Fibroblast of skin of scalp (primary cell): ENCODE measurements at regions not wholly inside any gene's neighbourhood (a gene's known extent, or its start where the extent isn't known, plus 50 kb on each side); places are given as distances from the start of the nearest gene placed in this dataset.

Experiments
- DNase-seq: peaks from one replicate; pipeline ENCODE4 v3.0.0-alpha.2; 2013

DNA sequence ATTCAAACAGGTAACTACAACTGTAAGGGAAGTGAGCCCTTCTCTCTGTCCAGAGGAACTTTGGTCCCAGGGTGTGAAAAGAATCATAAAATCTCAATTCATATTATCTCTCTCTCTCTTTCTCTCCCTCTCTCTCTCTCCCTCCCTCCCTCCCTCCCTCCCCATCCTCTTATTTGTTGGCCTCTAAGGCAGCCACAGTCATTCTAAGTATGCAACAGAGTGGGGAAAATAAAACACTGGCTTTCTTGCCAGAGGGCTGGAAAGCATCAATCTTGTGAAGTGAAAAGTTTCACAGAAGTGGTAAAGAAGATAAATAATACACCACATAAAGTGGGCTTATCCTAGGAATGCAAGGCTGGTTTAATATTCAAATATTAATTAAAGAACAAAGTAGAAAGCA is 95.6 kb upstream of the KCNH7 start:
- DNase-seq = peak; percentile 8

DNA sequence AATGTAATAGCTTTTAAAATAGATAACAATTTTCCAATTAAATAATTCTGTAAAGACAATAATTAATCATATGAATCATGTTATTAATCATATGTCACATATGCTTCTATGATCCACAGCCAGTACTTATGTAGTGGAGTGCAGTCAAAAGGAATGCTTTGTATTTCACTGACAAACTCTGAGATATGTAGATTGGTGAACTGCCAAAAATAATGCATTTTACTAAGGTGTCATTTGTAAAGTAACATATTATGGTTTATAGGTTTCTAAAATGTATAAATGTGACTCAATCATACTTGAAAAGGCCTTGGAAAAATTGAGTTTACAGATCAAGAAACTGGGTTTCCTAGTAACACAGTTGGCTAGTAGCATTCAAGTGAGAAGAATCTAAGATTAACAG is 93.8 kb upstream of the KCNH7 start:
- DNase-seq = no peak

DNA sequence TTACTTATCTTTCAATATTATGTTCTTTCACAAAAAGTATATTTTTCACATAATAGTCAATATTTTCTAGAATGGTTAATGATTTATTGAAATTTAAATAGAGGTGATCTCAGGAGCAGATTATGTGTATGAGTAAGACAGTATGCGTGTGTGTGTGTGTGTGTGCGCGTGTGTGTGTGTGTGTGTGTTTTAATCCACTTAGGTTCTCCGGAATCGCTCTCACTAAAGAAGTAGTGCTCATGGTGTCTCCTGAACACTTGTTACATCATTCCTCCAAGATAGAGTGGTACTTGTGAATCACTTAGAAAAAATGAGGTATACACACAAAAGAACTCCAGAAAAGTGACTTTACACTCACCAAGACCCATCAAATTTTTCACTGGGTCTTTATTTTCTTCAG is 91.0 kb upstream of the KCNH7 start:
- peak; percentile 28 for DNase-seq

DNA sequence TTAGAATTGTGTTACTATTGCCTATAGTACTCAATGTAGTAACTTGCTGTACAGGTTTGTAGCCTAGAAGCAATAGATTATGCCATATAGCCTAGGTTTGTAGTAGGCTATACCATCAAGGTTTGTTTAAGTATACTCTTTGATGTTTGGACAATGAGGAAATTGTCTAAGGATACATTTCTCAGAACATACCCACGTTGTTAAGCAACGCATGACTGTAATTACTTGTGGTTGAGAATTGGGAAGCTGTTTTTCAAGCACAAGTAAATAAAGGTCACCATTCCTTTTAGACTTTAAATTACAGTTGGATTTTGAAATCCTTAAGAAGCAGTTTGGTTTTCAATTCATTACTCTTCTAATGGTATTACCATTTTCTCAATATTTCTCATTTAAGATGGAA is 89.8 kb upstream of the KCNH7 start:
- DNase-seq = no peak

DNA sequence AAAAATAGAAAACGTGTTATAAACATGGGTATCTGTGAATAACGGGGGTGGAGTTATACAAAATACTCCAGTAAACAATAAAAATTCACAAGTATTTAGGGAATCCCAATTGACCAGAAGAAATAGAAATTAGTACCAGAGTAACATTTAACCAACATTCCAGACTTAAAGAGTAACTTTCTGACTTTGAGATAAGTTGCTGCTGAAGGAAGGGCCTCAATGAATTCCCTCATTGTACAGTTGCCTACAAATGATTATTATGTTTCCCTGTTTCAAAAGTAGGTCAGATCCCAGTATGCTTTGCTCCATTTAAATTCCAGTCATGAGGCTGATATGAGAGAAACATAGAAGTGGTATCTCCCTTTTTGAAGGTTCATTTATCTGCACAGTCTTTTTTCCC is 88.3 kb upstream of the KCNH7 start:
- DNase-seq = peak; percentile 39

DNA sequence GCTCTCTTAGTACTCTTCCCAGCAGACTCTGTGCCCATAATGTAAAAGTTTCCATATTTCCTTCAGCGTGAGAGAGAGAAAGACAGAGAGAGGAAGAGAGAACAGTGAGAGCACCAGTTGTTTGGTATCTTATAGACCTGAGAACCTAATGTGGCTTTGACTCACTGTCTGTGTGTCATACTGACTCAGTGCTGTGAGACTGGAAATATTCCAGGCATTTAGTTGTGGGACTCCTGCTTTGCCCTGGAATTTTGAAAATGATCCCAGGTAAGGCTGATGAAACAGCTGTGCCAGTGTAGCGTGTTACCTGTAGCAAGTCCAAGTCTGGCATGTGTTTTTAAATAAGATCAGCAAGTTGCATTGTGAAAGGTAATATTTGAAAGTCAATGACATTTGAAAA is 87.9 kb upstream of the KCNH7 start:
- DNase-seq = peak; percentile 70

DNA sequence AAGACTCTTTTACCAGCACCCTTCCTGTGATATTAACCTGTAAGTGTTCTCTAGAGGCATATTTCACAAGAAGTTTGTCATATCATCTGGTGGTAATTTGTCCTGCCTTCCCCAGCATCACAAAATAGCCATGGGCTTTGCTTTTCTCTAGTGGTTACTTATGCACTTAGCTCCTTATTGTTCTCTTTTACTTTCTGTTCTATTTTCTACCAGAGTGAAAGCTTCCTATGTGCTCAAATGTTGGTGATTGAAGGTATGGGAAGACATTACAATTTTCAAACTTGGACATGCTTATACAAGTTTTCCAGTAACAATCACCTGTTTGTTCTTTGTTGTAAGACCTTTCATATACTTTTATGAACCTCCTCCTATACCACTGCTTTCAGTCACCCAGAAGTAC is 87.0 kb upstream of the KCNH7 start:
- no peak for DNase-seq

DNA sequence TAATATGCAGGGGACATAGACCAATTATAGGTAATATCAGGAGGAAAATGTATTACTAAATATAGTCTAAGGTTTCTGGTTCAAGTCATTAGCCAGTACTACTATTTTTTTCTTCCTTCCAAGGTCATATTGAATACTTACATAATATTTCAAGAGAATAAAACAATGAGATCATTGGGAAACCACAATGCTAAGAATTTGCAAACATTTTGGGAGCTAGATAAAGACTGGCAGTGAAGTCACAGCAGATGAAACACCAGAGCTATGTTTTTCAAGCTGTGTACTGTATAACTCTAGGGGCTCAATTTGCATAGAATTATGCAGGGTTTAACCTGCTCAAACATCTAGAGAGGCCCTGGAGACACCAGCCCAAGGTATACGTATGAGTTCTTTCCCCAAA is 80.5 kb upstream of the KCNH7 start:
- no peak for DNase-seq

DNA sequence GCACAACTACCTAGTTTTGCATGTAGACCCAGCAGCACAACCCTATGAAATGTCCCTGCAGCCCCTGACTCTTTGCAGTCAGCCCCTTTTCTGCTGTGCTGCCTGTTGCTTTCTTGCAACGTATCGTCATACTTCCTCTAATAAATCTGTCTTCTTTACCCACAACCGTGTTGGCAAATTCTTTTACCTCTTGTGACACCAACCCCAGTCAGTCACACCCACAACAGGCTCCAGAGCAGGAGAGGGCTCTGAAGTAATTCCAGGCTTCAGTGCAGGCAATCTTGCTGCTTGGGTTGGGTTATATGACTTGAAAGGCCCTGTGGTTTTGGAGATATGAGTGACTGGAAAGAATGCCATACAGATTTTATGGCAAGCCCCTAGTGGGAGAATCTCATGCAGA is 79.1 kb upstream of the KCNH7 start:
- no peak for DNase-seq

DNA sequence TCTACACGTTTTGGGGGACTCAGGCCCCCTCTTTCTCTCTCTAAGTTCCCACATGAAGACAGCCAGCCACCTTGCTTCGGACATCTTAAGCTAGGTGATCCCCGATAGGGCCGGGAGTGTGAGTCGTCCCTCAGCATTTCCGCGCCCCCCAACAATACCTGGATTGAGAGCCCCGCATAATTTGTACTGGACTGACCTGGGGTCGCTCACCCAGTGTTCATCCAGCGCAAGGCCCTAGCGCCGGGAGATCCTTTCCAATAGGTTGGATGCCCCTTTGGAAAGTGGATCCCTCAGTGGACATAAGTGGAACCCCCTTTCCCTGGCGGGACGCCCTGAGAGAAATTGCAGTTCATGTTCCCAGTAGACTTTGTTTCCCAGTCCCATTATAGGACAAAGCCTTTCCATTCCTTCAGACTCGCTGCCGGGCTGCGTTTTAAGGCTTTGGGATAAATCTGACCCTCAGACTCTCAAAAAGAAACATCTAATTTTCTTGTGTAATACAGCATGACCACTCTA is 77.8 kb upstream of the KCNH7 start:
- DNase-seq = no peak

DNA sequence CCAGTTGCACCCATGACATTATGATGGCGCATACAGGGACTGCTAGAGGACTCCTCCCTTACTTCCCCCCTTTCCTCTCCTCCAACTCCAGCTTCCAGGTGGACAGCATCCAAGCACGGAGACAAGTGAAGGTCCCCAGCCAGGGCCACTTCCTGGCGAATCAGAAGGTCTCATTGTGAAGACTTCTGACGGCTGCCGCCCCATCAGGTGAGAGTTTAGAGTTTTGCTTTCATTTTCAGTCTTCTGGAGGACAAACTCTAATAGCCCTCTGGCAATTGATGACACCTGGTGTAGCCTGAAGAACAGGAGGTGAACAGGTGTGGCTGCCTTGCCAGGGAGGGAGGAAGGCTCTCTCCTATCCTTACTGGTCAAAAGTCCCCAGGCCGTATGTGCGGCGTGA is 77.3 kb upstream of the KCNH7 start:
- DNase-seq = no peak

DNA sequence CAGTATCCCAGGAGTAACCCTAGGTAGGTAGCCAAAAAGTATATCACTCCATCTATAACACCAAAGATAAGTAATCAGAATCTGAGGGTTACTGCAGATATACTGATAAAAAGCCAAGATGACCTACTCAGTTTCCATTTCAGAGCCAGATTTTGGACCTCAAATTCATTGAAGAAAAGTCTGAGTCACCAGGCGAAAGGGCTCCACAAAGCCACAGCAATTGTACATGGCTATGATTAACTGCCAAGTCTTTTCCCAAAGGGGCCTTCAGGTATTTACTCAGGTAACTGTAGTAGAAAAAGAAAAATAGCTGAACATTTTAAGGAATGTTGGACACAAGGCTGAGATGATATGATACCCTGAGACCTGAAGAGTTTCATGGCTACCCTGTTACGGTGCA is 75.6 kb upstream of the KCNH7 start:
- DNase-seq = no peak

DNA sequence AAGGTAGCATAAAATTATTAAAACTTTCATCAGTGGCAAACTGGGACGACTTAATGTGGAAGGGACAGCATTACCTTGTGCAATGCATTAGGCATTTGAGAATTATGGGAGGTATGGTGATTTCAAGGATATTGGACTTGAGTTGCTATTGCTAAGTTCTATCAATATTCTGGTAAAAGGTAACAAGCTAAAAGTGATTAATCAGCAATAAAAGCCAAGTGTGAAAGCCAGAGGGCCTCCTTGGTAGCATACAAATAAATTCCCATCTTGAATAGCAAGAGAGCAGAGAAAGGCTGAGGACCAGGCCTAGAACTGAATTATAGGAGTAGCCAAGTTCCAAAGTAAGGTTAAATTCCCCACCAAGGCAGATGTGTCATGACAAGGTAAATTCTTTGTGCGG is 74.2 kb upstream of the KCNH7 start:
- no peak for DNase-seq

DNA sequence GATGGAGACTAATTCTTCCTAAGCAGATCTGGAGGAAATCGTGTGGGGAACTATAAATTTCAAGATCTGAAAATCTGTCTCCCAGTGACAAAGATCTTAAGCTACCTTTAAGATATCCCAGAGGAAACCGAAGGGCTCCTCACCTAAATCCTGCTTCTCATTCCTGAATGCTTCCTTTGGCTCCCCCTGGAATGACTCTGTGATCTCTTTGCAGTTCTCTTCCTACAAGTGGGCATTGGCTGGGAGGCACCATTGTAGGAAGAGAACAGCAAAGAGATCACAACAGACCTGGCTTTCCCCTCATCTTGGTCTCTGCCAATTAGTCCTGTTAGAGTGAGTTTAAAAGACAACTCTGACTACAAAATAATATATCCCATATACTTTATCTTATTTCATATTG is 70.0 kb upstream of the KCNH7 start:
- DNase-seq = no peak

DNA sequence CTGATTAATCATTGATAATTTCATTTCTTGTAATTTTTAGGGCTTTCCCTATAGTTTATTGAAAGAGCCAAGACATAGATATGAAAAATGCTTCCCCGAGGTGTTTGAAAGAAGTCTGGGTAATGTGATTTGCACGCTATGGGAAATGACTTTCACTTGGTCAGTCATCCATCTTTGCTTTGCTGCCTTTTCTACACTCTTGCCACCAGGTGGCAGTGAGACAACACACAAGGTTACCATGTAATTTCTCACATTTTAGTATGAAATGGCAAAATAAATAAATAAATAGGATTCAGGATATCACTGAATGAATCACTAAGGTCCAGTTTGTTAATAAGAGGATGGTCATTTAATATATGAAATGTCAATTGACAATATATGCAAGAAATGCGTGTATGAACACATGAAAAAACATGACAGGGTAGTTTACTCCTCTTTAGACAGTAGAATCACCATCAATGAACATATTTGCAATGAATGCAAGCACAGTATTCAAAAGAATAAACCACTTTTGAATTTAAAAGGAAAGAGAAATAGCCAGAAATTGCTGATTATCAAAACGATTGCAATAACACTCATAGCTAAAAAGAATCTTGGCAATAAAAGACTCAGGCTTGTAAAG is 52.2 kb upstream of the KCNH7 start:
- peak; percentile 75 for DNase-seq

DNA sequence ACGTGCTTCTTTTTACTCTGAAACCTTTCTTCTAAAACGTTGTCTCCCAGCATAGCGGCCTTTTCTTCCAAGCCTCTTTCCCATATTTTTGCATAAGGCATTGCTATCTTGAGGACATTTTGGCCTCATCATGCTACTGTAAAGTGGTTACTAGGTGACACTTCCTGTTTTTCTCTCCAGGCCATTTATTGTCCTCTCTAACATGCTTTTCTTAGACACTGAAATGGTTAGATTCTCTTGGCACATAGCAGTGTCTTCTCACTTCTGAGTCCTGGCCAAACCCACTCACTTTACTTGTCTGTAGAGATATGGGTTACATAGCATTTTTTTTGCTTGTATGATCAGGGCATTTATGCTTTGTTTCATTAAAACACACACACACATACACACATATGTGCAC is 50.1 kb upstream of the KCNH7 start:
- DNase-seq = no peak
